ENCODE measurements at regions not wholly inside any gene's neighbourhood (a gene's known extent, or its start where the extent isn't known, plus 50 kb on each side); places are given as distances from the start of the nearest gene placed in this dataset.
A peak's percentile ranks its signal among the peaks of the same experiment; 100 is the strongest.

GRCh38 chr4:79575709-79576428 lies 167.8 kb upstream of the GK2 start:
- peak in 1 of 2 donors; percentile 8 for DNase-seq (ENCODE audit: low read depth in 2 of 2)
- TF ChIP-seq CTCF (conservative IDR thresholded peaks at IDR 0.05 in 1 of 2, IDR thresholded peaks at IDR 0.05 in 1 of 2; ENCODE audit: low read depth in 1 of 2, low read length in 2 of 2): no peak
- no peak for TF ChIP-seq EZH2 (IDR thresholded peaks at IDR 0.05; ENCODE audit: low read length, missing control alignments)
- Histone ChIP-seq H3K27ac (ENCODE audit: insufficient read depth, low read length) (no peak overlapping the region), H3K36me3 (ENCODE audit: control insufficient read depth, insufficient read depth, low read length) (no peaks in the 10 kb centered on the region), H3K27me3 (ENCODE audit: control insufficient read depth, insufficient read depth, low read length) (peaks cover 2% of the 10 kb centered on the region), H4K20me1 (ENCODE audit: control insufficient read depth, extremely low read depth, insufficient read depth, low read length) (no peaks in the 10 kb centered on the region), H3K4me3 (replicated peaks in 1 of 4; ENCODE audit: control extremely low read depth in 1 of 4, insufficient read depth in 1 of 4, low read depth in 3 of 4, low read length in 4 of 4) (no peak overlapping the region), H3K79me2 (ENCODE audit: control insufficient read depth, insufficient read depth, low read length) (no peaks in the 10 kb centered on the region), H3K4me1 (ENCODE audit: control insufficient read depth, extremely low read depth, insufficient read depth, low read length) (no peaks in the 10 kb centered on the region), H3K4me2 (ENCODE audit: extremely low read depth, insufficient read depth, low read length) (no peak overlapping the region), H3K9ac (ENCODE audit: insufficient read depth, low read length) (no peak overlapping the region), H2AFZ (ENCODE audit: low read length) (no peak overlapping the region), H3K9me3 (ENCODE audit: control insufficient read depth, insufficient read depth, low read depth, low read length) (no peaks in the 10 kb centered on the region)

GRCh38 chr4:79574741-79575451 lies 166.9 kb upstream of the GK2 start:
- Histone ChIP-seq H4K20me1 (ENCODE audit: control insufficient read depth, extremely low read depth, insufficient read depth, low read length) (no peaks in the 10 kb centered on the region), H3K9ac (ENCODE audit: insufficient read depth, low read length) (no peak overlapping the region), H3K27me3 (ENCODE audit: control insufficient read depth, insufficient read depth, low read length) (peaks cover 2% of the 10 kb centered on the region), H3K9me3 (ENCODE audit: control insufficient read depth, insufficient read depth, low read depth, low read length) (no peaks in the 10 kb centered on the region), H3K36me3 (ENCODE audit: control insufficient read depth, insufficient read depth, low read length) (no peaks in the 10 kb centered on the region), H3K4me2 (ENCODE audit: extremely low read depth, insufficient read depth, low read length) (no peak overlapping the region), H3K27ac (ENCODE audit: insufficient read depth, low read length) (no peak overlapping the region), H3K79me2 (ENCODE audit: control insufficient read depth, insufficient read depth, low read length) (no peaks in the 10 kb centered on the region), H3K4me3 (replicated peaks in 1 of 4; ENCODE audit: control extremely low read depth in 1 of 4, insufficient read depth in 1 of 4, low read depth in 3 of 4, low read length in 4 of 4) (no peak overlapping the region), H2AFZ (ENCODE audit: low read length) (no peak overlapping the region), H3K4me1 (ENCODE audit: control insufficient read depth, extremely low read depth, insufficient read depth, low read length) (no peaks in the 10 kb centered on the region)
- DNase-seq (ENCODE audit: low read depth in 2 of 2): no peak
- TF ChIP-seq EZH2 (IDR thresholded peaks at IDR 0.05; ENCODE audit: low read length, missing control alignments): no peak
- no peak for TF ChIP-seq CTCF (conservative IDR thresholded peaks at IDR 0.05 in 1 of 2, IDR thresholded peaks at IDR 0.05 in 1 of 2; ENCODE audit: low read depth in 1 of 2, low read length in 2 of 2)

GRCh38 chr4:79563219-79563618 lies 155.2 kb upstream of the GK2 start:
- H3K4me2 ChIP-seq (ENCODE audit: extremely low read depth, insufficient read depth, low read length): no peak overlapping the region
- no peaks in the 10 kb centered on the region for H3K27me3 ChIP-seq (ENCODE audit: control insufficient read depth, insufficient read depth, low read length)
- no peaks in the 10 kb centered on the region for H3K79me2 ChIP-seq (ENCODE audit: control insufficient read depth, insufficient read depth, low read length)
- no peaks in the 10 kb centered on the region for H3K36me3 ChIP-seq (ENCODE audit: control insufficient read depth, insufficient read depth, low read length)
- H3K4me1 ChIP-seq (ENCODE audit: control insufficient read depth, extremely low read depth, insufficient read depth, low read length): no peaks in the 10 kb centered on the region
- H3K9ac ChIP-seq (ENCODE audit: insufficient read depth, low read length): no peak overlapping the region
- no peak overlapping the region for H3K27ac ChIP-seq (ENCODE audit: insufficient read depth, low read length)
- no peak for TF ChIP-seq EZH2 (IDR thresholded peaks at IDR 0.05; ENCODE audit: low read length, missing control alignments)
- TF ChIP-seq CTCF (conservative IDR thresholded peaks at IDR 0.05 in 1 of 2, IDR thresholded peaks at IDR 0.05 in 1 of 2; ENCODE audit: low read depth in 1 of 2, low read length in 2 of 2): no peak
- H3K4me3 ChIP-seq (replicated peaks in 1 of 4; ENCODE audit: control extremely low read depth in 1 of 4, insufficient read depth in 1 of 4, low read depth in 3 of 4, low read length in 4 of 4): no peak overlapping the region
- DNase-seq (ENCODE audit: low read depth in 2 of 2): peak in 1 of 2 donors; percentile 14
- H3K9me3 ChIP-seq (ENCODE audit: control insufficient read depth, insufficient read depth, low read depth, low read length): no peaks in the 10 kb centered on the region
- no peaks in the 10 kb centered on the region for H4K20me1 ChIP-seq (ENCODE audit: control insufficient read depth, extremely low read depth, insufficient read depth, low read length)
- no peak overlapping the region for H2AFZ ChIP-seq (ENCODE audit: low read length)
